NCI-H82 treated with DMSO at 0.1 percent for 48 hours (cell line): ENCODE measurements at regions not wholly inside any gene's neighbourhood (a gene's known extent, or its start where the extent isn't known, plus 50 kb on each side); places are given as distances from the start of the nearest gene placed in this dataset.
"Not testable (repeated sequence)": the region's sequence is repeated elsewhere in the genome, so short reads cannot be mapped to it uniquely, and the experiment has no call there.

ENCODE experiments used
- DNase-seq: peaks from one replicate; lab custom pipeline; 2025; ENCODE audit not compliant: unreplicated experiment; lab: John Stamatoyannopoulos, UW

- no peak for DNase-seq
Observed at GRCh38 chr12:105423237-105423636, 92.7 kb downstream of the C12orf75 start.

- no peak for DNase-seq
Observed at GRCh38 chr12:105423921-105424320, 93.4 kb downstream of the C12orf75 start.

GRCh38 chr12:105425254-105426174 is 95.0 kb downstream of the C12orf75 start:
- no peak for DNase-seq

- DNase-seq, result no peak
Observed at GRCh38 chr12:105426766-105427165, 96.3 kb downstream of the C12orf75 start.

GRCh38 chr12:105427883-105428282 is 97.4 kb downstream of the C12orf75 start:
- no peak for DNase-seq

GRCh38 chr12:105428793-105429395 is 98.4 kb downstream of the C12orf75 start:
- no peak for DNase-seq

- no peak for DNase-seq
Observed at GRCh38 chr12:105429511-105429910, 99.0 kb downstream of the C12orf75 start.

GRCh38 chr12:105431537-105432100 is 101.1 kb downstream of the C12orf75 start:
- DNase-seq, result peak; percentile 65

GRCh38 chr12:105433804-105434203 is 103.3 kb downstream of the C12orf75 start:
- no peak for DNase-seq

GRCh38 chr12:105436636-105437035 is 106.1 kb downstream of the C12orf75 start:
- DNase-seq, result no peak

- DNase-seq, result no peak
Observed at GRCh38 chr12:105440037-105440664, 109.7 kb downstream of the C12orf75 start.

- peak; percentile 79 for DNase-seq
Observed at GRCh38 chr12:105443802-105444652, 113.5 kb downstream of the C12orf75 start.

- peak; percentile 79 for DNase-seq
Observed at GRCh38 chr12:105444653-105445102, 114.2 kb downstream of the C12orf75 start.

GRCh38 chr12:105445249-105445648 is 114.8 kb downstream of the C12orf75 start:
- DNase-seq, result no peak

- DNase-seq, result no peak
Observed at GRCh38 chr12:105445649-105446048, 115.2 kb downstream of the C12orf75 start.

- not testable (repeated sequence) for DNase-seq
Observed at GRCh38 chr12:105446460-105446859, 116.0 kb downstream of the C12orf75 start.

- DNase-seq, result peak; percentile 5
Observed at GRCh38 chr12:105449431-105449830, 118.9 kb downstream of the C12orf75 start.

- DNase-seq, result no peak
Observed at GRCh38 chr12:105451211-105451610, 120.7 kb downstream of the C12orf75 start.

- no peak for DNase-seq
Observed at GRCh38 chr12:105451798-105452197, 121.3 kb downstream of the C12orf75 start.

- DNase-seq, result no peak
Observed at GRCh38 chr12:105453316-105453715, 122.8 kb downstream of the C12orf75 start.
